Testis (tissue), 2 donors: ENCODE measurements at regions not wholly inside any gene's neighbourhood (a gene's known extent, or its start where the extent isn't known, plus 50 kb on each side); places are given as distances from the start of the nearest gene placed in this dataset.

Experiments used
- DNase-seq: peaks from one replicate; pipeline ENCODE4 v3.0.0-alpha.2; 2019
- H3K27ac ChIP-seq, 2 donors: fragments of 200-600 bp; sonication (generic); one replicate each; pipeline ENCODE4 v1.5.1; 2019
- H3K27me3 ChIP-seq: fragments of 200-600 bp; sonication (generic); one replicate; pipeline ENCODE4 v1.5.1; 2019
- H3K36me3 ChIP-seq: fragments of 200-600 bp; sonication (generic); one replicate; pipeline ENCODE4 v1.5.1; 2017; ENCODE audit warnings: low read depth; ENCODE audit errors: missing control alignments
- H3K4me1 ChIP-seq: fragments of 200-600 bp; sonication (generic); one replicate; pipeline ENCODE4 v1.5.1; 2019
- H3K4me3 ChIP-seq, 2 donors: fragments of 200-600 bp; sonication (generic); one replicate each; pipeline ENCODE4 v1.5.1; 2017 to 2019
- H3K9me3 ChIP-seq: fragments of 200-600 bp; sonication (generic); one replicate; pipeline ENCODE4 v1.5.1; 2017
- POLR2A ChIP-seq: fragments of 450-650 bp; IDR thresholded peaks from one replicate; pipeline ENCODE4 v1.6.1; 2017; ENCODE audit warnings: antibody characterized with exemption, mild to moderate bottlenecking, moderate library complexity
- WGBS, 2 donors: methylation state at CpG; one replicate each; pipeline ENCODE4 v1.1.5; 2018; 5-methylcytosine and 5-hydroxymethylcytosine counted together
- intact Hi-C: fragments of 100-400 bp; cut with DNase I; formaldehyde crosslinking; loops from one replicate; pipeline ENCODE4 v1.15.1; 2023; ENCODE audit warnings: low total_unique reads
- TF ChIP-seq, protein P1 (sequence below), 3 experiments: fragments of 450-650 bp in 2 of 3; fragments of 200-600 bp in 1 of 3; sonication (generic) in 1 of 3; IDR thresholded peaks; one replicate each; pipeline ENCODE4 v1.5.1; 2016 to 2019; ENCODE audit warnings: antibody characterized with exemption in 3 of 3, mild to moderate bottlenecking in 2 of 3, moderate library complexity in 1 of 3

DNA sequence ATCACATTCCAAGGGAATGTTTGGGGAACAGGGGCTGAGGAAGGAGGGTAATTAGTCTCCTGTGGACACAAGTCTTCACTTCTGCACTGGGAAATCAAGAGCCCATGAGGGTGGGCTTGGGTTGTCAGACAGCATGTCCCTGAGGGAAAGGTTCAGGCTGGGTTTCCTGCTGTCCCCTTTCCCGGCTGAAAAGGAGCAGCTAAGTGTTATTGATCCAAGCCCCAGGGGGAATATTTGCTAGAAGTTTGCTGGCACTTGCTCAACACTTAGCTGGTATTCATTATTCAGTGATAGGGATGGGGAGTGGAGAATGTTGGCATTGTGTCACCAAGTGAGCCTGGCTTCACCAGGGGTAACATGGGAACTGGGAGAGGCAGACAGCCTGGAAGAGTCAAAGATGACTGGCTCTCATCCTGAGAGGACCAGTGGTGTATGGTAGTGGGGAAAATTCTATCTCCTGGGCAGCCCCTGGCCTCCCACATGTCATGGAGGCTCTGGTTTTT lies 344.4 kb upstream of the PODXL start:
- H3K4me1 ChIP-seq: no peaks in the 10 kb centered on the region
- no peak overlapping the region for H3K4me3 ChIP-seq
- H3K36me3 ChIP-seq: no peaks in the 10 kb centered on the region
- no peak for DNase-seq
- intact Hi-C loops: no loop called here
- H3K27ac ChIP-seq: no peak overlapping the region
- no peaks in the 10 kb centered on the region for H3K9me3 ChIP-seq
- no peak for TF ChIP-seq POLR2A
- TF ChIP-seq, protein P1, sequence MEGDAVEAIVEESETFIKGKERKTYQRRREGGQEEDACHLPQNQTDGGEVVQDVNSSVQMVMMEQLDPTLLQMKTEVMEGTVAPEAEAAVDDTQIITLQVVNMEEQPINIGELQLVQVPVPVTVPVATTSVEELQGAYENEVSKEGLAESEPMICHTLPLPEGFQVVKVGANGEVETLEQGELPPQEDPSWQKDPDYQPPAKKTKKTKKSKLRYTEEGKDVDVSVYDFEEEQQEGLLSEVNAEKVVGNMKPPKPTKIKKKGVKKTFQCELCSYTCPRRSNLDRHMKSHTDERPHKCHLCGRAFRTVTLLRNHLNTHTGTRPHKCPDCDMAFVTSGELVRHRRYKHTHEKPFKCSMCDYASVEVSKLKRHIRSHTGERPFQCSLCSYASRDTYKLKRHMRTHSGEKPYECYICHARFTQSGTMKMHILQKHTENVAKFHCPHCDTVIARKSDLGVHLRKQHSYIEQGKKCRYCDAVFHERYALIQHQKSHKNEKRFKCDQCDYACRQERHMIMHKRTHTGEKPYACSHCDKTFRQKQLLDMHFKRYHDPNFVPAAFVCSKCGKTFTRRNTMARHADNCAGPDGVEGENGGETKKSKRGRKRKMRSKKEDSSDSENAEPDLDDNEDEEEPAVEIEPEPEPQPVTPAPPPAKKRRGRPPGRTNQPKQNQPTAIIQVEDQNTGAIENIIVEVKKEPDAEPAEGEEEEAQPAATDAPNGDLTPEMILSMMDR (IDR thresholded peaks at IDR 0.05): no peak
- H3K27me3 ChIP-seq: no peaks in the 10 kb centered on the region
- 79 to 83% methylated on average over 1 of the region's 1 CpG for WGBS, 2 donors

DNA sequence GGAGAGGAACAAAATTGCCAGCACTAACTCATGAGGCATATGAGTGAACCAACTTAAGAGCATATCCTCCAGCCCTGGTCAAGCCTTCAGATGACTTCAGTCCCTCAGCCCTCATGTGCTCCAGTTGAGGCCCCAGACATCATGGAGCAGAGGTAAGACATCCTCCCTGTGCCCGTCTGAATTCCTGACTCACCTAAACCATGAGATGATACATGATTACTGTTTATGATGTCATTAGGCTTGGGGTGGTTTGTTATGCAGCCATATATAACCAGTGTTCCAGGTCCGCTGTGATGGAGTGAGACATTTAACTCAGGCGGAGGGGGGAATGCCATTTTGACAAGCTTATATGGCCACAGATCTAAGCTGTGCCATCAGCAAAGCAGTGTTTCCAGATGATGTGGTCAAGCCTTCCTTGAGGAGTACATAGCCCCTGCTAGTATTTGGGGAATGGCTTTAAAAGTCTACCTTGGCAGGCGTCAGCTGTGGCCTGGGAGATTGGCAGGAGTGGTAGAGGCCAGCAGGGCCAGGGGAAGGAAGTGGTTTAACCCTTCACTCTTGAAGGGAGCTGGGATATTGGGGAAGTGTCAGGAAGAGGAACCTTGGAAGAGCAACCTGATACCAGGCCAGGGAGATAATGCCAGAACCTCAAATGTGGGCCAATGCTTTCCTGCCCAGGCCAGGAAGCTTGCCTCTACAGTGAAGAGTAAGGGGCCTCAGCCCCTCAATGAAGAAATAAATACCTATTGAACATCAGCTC lies 343.0 kb upstream of the PODXL start:
- H3K4me3 ChIP-seq: no peak overlapping the region
- 74 to 87% methylated on average over 4 of the region's 4 CpGs for WGBS, 2 donors
- intact Hi-C loops: no loop called here
- TF ChIP-seq POLR2A: no peak
- TF ChIP-seq, protein P1 (IDR thresholded peaks at IDR 0.05): no peak
- H3K36me3 ChIP-seq: no peaks in the 10 kb centered on the region
- no peaks in the 10 kb centered on the region for H3K4me1 ChIP-seq
- DNase-seq: no peak
- H3K27ac ChIP-seq: no peak overlapping the region
- no peaks in the 10 kb centered on the region for H3K27me3 ChIP-seq
- H3K9me3 ChIP-seq: no peaks in the 10 kb centered on the region

DNA sequence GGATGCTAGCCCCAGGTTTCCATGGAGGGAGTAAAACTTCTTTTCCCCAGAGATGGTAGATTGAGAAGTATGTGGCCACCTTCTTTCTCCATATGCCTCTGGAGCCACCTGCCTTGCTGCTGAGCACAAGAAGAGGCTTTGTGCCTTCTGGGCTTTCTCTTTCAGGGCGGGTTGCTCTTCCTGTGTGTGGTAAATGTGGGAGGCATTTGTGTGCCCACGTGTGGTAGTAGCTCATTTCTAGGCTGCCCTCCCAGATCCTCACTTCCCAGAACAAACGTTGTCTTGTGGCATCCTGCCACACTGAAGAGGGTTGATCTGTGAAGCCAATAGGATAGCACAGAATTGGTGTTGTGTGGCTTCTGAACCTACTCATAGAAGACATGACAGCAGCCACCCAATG lies 342.0 kb upstream of the PODXL start:
- 47 to 51% methylated on average over 3 of the region's 3 CpGs for WGBS, 2 donors
- TF ChIP-seq, protein P1 (IDR thresholded peaks at IDR 0.05): no peak
- TF ChIP-seq POLR2A: no peak
- no peak overlapping the region for H3K27ac ChIP-seq
- no peak for DNase-seq
- intact Hi-C loops: no loop called here
- no peaks in the 10 kb centered on the region for H3K27me3 ChIP-seq
- H3K4me1 ChIP-seq: no peaks in the 10 kb centered on the region
- H3K36me3 ChIP-seq: no peaks in the 10 kb centered on the region
- no peak overlapping the region for H3K4me3 ChIP-seq
- H3K9me3 ChIP-seq: no peaks in the 10 kb centered on the region

DNA sequence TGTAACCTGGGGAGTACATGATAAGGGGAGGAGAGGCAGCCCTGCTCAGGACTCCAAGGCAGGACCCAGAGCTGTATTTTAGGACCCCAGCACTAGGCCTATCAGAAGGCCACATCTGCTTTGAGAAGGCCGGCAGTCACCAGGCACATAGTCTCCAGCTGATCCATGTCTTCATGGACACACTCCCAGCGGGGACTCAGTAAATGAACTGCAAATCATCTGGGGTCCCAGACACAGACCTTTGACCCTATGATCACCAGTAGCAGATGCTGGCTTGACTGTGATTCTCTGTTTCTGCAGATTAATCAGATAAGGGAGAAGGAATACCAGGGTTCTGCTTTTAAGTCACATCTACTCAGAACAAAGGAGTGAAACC lies 341.4 kb upstream of the PODXL start:
- no peak for TF ChIP-seq POLR2A
- TF ChIP-seq, protein P1 (IDR thresholded peaks at IDR 0.05): no peak
- WGBS, 2 donors: 75 to 79% methylated on average over 2 of the region's 2 CpGs
- Histone ChIP-seq H3K27me3 (no peaks in the 10 kb centered on the region), H3K9me3 (no peaks in the 10 kb centered on the region), H3K36me3 (no peaks in the 10 kb centered on the region), H3K27ac (no peak overlapping the region), H3K4me3 (no peak overlapping the region), H3K4me1 (no peaks in the 10 kb centered on the region)
- DNase-seq: no peak
- intact Hi-C loops: no loop called here
